ENCODE measurements at regions not wholly inside any gene's neighbourhood (a gene's known extent, or its start where the extent isn't known, plus 50 kb on each side); places are given as distances from the start of the nearest gene placed in this dataset.

DNA sequence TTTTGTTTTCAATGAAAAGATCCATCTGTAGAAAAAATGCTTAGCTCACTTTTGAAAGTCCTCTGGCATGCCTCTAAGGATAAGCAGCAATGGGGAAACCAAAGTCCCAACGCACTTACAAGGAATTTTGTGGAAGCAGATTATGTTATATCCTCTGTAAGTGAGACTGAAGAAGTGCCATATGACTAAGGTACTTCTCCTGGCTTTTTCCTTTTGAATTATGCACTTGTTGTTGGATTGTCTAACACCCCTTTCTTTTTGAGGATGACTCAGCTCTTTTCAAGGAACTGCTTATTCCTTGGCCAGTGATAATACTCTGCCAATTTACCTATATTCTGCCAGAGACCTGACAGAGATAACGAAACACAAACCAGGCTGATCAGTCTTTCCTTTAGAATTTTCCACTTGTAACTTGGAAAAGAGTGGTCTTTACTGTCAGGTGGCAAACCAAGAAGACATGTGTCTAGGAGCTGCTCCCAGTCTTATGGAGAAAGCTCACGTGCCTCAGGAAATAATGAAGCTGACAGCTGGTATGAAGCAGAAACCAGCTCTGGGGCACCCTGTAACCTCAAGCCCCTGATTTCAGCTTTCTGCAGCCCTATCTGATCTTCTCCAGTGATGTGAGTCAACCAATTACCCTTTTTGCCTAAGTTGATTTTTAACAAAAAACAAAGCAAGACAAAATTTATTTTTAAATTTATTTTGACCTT, 290.8 kb upstream of the FBXL7 start:
- ATAC-seq (replicated peaks) (no peak), DNase-seq (no peak)
- Mint-ChIP-seq H3K27me3 (no peaks in the 10 kb centered on the region), H3K27ac (no peak overlapping the region), H3K36me3 (no peaks in the 10 kb centered on the region), H3K4me3 (no peak overlapping the region), H3K4me1 (no peaks in the 10 kb centered on the region), H3K9me3 (peaks cover 3 to 7% of the 10 kb centered on the region in 2 donors)

DNA sequence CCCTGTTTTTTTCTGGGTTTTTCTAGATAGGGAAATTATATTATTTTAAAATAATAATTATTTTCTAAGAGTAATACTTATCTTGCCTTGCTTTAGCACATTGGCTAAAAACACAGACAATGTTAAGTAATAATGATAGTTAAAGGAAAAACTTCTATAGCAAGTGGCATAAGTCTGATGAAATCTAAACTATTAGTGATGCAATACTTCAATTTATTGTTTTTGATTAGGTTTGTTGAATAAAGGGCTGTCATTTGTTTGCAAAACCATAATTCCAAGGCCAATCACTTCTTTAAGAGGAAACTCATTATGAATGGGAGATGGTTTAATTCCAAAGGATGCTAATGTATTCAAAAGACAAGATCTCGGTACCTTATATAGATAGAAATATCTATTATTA, 293.8 kb upstream of the FBXL7 start:
- Mint-ChIP-seq H3K4me1 (no peaks in the 10 kb centered on the region), H3K36me3 (no peaks in the 10 kb centered on the region), H3K27me3 (no peaks in the 10 kb centered on the region), H3K27ac (no peak overlapping the region), H3K9me3 (peaks cover 7 to 9% of the 10 kb centered on the region in 2 donors), H3K4me3 (no peak overlapping the region)
- DNase-seq (no peak), ATAC-seq (replicated peaks) (no peak)

DNA sequence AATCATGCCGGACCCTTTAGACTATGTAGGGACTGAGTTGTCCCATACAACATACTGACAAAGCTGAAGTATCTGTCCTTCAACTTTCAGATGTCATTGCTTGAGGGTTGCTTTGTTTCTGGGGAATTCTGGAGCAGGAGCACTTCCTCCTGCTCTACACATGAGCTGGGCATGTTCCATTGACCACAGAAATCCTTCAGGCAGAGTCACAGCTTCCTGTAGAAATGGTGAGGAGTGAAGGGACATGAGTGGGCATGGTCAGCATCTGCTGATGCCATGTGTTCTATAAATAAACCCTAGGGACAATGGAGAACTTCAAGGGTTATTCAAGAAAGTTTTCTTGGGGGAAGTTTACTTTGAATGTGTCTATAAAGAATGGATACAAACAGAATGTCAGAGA, 296.6 kb upstream of the FBXL7 start:
- no peak overlapping the region for H3K27ac Mint-ChIP-seq
- H3K27me3 Mint-ChIP-seq = no peaks in the 10 kb centered on the region
- no peak overlapping the region for H3K4me3 Mint-ChIP-seq
- DNase-seq (no peak), ATAC-seq (replicated peaks) (no peak)
- peaks cover 7 to 8% of the 10 kb centered on the region in 2 donors for H3K9me3 Mint-ChIP-seq
- H3K36me3 Mint-ChIP-seq = no peaks in the 10 kb centered on the region
- H3K4me1 Mint-ChIP-seq = no peaks in the 10 kb centered on the region

DNA sequence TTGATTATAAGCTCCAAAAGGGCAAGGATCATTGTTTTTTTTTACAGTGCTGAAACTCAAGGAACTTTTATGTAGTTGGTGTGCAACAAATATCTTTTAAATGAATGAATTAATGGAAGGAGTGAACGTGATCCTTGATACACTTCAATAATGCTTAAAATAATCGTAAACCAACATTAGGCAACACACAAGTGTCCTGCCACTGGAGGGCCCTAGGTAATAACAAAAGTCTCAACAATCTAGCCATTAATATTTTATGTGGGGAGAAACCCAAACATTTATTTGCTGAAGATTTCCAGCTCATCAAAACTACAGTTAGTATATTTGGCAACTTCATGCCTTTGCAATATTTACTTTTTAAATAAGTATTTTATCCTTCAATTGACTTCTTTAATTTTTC, 309.0 kb upstream of the FBXL7 start:
- ATAC-seq (replicated peaks) (no peak), DNase-seq (no peak)
- H3K4me1 Mint-ChIP-seq = no peaks in the 10 kb centered on the region
- no peak overlapping the region for H3K4me3 Mint-ChIP-seq
- no peak overlapping the region for H3K27ac Mint-ChIP-seq
- peaks cover 7 to 12% of the 10 kb centered on the region in 2 donors for H3K9me3 Mint-ChIP-seq
- H3K36me3 Mint-ChIP-seq = no peaks in the 10 kb centered on the region
- H3K27me3 Mint-ChIP-seq = no peaks in the 10 kb centered on the region

DNA sequence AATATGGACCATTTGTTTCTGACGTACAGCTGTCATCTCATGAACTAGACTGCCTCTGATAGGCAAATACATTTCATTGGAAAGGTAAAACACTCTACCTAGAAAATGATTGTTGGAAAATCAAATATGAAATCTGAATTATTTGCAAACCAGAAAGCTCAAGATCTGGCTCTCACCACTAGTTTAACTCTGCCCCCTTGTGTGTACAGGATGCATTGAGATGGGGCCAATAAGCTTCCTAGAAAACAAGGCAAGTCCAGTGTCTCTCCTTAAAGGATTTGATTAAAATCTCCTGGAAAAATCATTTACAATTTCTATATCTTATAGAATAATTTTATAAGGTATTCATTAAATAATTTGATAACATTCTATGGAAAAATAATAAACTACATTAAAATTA, 311.9 kb upstream of the ANKH start:
- Mint-ChIP-seq H3K9me3 (peaks cover 0 to 3% of the 10 kb centered on the region in 2 donors), H3K27me3 (no peaks in the 10 kb centered on the region), H3K36me3 (no peaks in the 10 kb centered on the region), H3K4me1 (no peaks in the 10 kb centered on the region), H3K27ac (no peak overlapping the region), H3K4me3 (no peak overlapping the region)
- DNase-seq (no peak), ATAC-seq (replicated peaks) (no peak)

DNA sequence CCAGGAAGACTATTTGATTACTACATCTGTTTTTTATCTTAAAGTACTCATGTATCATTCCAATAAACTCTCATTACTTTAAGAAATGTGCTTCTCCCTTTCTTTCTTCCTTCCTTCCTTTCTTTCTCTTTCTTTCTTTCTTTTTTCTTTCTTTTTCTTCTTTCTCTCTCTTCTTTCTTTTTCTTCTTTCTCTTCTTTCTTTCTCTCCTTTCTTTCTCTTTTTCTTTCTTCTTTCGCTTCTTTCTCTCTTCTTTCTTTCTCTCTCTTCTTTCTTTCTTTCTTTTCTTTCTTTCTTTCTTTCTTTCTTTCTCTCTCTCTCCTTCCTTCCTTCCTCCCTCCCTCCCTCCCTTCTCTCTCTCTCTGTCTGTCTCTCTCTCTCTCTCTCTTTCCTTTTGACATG, 298.6 kb upstream of the ANKH start:
- no peak for ATAC-seq (replicated peaks)
- Mint-ChIP-seq H3K27ac (no peak overlapping the region), H3K4me3 (no peak overlapping the region), H3K27me3 (no peaks in the 10 kb centered on the region), H3K36me3 (no peaks in the 10 kb centered on the region), H3K9me3 (peaks cover 10 to 11% of the 10 kb centered on the region in 2 donors), H3K4me1 (no peaks in the 10 kb centered on the region)
- no peak for DNase-seq

DNA sequence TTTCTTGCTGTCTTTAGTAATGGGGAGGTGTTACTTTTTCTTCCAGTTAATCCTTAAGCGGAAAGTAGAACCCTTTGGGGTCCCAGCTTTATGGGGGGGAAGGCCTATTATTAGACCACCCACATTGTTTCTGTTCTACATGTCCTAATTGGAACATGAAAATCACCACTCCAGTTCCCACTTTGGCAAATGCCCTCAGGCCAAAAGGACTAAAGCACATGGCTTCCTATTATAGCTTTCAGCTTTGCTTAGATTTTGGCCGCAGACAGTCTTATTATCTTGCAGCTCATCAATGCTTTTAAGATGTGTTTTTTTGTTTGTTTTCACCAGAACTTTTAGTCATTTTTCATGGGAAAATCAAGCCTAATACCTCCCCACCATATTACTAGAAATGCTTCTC, 296.8 kb upstream of the ANKH start:
- Mint-ChIP-seq H3K27me3 (no peaks in the 10 kb centered on the region), H3K9me3 (peaks cover 13 to 20% of the 10 kb centered on the region in 2 donors), H3K27ac (no peak overlapping the region), H3K36me3 (no peaks in the 10 kb centered on the region), H3K4me3 (no peak overlapping the region), H3K4me1 (no peaks in the 10 kb centered on the region)
- DNase-seq (no peak), ATAC-seq (replicated peaks) (no peak)

DNA sequence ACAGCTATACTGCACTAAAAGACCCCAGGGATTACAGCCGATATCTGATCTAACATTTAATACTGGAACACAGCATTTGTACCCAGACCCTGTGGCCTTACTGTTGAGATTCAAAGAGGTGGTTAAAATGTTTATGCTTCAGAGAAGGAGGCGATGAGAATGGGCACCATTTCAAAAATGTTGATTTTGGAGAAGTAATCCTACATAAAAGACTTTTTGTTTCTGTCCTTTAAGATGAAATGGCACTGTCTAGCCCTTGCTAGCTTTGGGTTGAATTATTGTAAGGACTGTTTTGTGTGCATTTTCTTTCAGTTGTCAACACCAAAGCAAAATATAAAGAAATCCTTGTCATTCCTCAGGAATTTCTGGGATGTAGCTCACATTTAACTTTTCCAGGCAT, 288.5 kb upstream of the ANKH start:
- Mint-ChIP-seq H3K27me3 (peaks cover 0 to 7% of the 10 kb centered on the region in 2 donors), H3K9me3 (peaks cover 14 to 29% of the 10 kb centered on the region in 2 donors), H3K27ac (no peak overlapping the region), H3K36me3 (no peaks in the 10 kb centered on the region), H3K4me1 (no peaks in the 10 kb centered on the region), H3K4me3 (no peak overlapping the region)
- ATAC-seq (replicated peaks) (no peak), DNase-seq (no peak)

DNA sequence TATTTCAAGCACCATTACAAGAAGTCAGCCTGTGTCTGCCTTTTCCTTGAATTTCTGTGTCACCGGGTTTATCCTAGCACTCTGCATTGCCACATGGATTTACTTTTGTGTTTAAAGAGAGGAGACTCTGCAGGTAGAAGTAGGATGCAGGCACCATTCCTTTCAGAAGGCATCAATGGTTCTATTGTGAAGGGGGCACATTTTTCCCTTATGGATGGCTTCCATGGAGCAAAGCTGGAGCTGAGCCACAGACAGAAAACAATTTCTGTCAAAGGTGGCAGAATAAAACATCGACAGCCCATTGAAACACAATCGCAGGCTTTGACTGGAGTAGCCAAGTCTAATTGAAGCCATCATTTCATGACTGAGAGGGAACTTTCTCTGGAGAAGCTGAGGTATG, 288.0 kb upstream of the ANKH start:
- peaks cover 16 to 31% of the 10 kb centered on the region in 2 donors for H3K9me3 Mint-ChIP-seq
- H3K4me3 Mint-ChIP-seq = no peak overlapping the region
- no peak for ATAC-seq (replicated peaks)
- H3K36me3 Mint-ChIP-seq = no peaks in the 10 kb centered on the region
- H3K4me1 Mint-ChIP-seq = no peaks in the 10 kb centered on the region
- H3K27me3 Mint-ChIP-seq = peaks cover 0 to 11% of the 10 kb centered on the region in 2 donors
- H3K27ac Mint-ChIP-seq = no peak overlapping the region
- no peak for DNase-seq

DNA sequence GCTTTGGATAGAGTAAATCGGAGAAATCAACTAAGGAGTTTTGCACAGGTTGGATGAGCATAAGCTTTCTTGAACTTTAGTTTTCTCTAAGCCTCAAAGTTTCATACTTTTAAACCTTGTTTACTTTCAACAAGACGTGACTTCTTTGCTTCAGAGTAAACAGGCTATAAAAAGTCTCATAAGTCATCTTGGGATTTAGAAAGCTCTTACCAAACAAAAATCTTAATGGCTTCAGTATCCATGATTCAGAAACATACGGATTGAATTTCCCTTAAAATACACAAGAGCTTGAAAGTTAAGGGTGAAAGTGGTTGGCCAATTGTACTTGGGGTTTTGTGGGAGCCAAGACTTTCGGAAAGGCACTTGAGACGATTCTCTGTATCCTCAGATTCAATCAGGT, 270.9 kb upstream of the ANKH start:
- H3K27ac Mint-ChIP-seq = no peak overlapping the region
- ATAC-seq (replicated peaks) (no peak), DNase-seq (no peak)
- no peaks in the 10 kb centered on the region for H3K27me3 Mint-ChIP-seq
- no peaks in the 10 kb centered on the region for H3K4me1 Mint-ChIP-seq
- no peak overlapping the region for H3K4me3 Mint-ChIP-seq
- H3K36me3 Mint-ChIP-seq = no peaks in the 10 kb centered on the region
- H3K9me3 Mint-ChIP-seq = peaks cover 2 to 4% of the 10 kb centered on the region in 2 donors

DNA sequence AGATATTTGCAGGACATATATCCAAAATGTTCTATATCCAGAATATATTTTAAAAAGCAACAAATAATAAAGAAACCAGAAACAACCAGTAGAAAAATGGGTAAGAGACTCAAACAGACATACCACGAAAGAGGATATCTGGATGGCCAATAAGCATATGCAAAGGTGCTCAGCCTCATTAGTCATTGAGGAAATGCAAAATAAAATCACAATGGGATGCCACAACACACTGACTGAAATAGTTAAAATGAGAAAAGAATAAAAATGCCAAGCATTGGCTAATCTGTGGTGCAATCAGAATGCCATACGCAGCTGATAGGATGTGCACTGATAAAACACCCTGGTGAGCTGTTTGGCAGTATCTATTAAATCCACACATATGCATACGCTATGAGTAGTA, 265.8 kb upstream of the ANKH start:
- no peak for ATAC-seq (replicated peaks)
- Mint-ChIP-seq H3K27me3 (no peaks in the 10 kb centered on the region), H3K4me3 (no peak overlapping the region), H3K9me3 (peaks cover 4 to 10% of the 10 kb centered on the region in 2 donors), H3K27ac (no peak overlapping the region), H3K36me3 (no peaks in the 10 kb centered on the region), H3K4me1 (no peaks in the 10 kb centered on the region)
- DNase-seq = no peak

DNA sequence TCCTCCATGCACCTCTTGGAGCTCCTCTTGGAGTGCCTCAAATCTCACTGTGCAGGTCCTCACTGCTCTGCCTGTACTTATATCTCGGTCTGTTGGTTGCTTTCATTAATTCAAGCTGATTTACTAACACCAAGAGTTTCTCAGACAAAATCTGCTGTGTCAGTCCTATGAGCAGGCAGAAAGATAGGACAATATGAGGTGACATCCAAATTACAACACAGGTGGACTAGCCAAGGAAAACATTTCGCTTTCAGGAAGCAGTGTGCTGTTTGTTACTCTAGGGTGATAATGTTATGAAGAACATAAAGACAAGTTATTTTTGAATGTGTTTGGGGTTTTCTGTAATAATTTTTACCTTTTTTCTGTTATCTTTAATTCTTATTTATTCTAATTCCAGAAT, 264.1 kb upstream of the ANKH start:
- H3K36me3 Mint-ChIP-seq = no peaks in the 10 kb centered on the region
- no peak overlapping the region for H3K27ac Mint-ChIP-seq
- H3K4me3 Mint-ChIP-seq = no peak overlapping the region
- no peaks in the 10 kb centered on the region for H3K4me1 Mint-ChIP-seq
- H3K27me3 Mint-ChIP-seq = no peaks in the 10 kb centered on the region
- H3K9me3 Mint-ChIP-seq = peaks cover 7 to 17% of the 10 kb centered on the region in 2 donors
- no peak for DNase-seq
- no peak for ATAC-seq (replicated peaks)

DNA sequence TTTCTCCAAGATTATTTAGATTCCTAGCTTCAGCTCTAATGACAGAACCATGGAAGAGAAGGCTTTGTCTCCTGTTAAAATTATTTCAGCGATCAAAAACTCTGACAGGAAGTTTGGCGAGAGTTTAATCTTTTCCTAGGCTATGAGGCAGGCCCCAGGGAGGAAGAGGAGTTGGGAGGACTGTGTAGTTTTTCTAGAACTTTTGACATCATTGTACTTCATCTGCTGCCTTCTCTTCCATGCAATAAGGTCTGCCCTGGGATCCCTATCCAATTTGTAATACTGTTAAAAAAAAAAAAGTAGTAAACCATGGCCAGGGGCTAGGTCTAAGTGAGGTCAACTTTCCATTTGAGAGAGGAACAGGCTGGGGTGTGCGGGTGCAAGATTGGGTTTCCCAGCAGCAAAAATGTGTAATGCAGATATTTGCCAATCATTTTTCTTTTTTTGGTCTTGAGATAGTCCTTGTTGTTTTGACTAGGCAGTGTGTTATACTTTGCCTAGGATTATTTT, 261.9 kb upstream of the ANKH start:
- H3K9me3 Mint-ChIP-seq = peaks cover 12 to 27% of the 10 kb centered on the region in 2 donors
- H3K36me3 Mint-ChIP-seq = no peaks in the 10 kb centered on the region
- no peak overlapping the region for H3K27ac Mint-ChIP-seq
- no peaks in the 10 kb centered on the region for H3K27me3 Mint-ChIP-seq
- ATAC-seq (replicated peaks) (no peak), DNase-seq (no peak)
- H3K4me1 Mint-ChIP-seq = no peaks in the 10 kb centered on the region
- H3K4me3 Mint-ChIP-seq = no peak overlapping the region

DNA sequence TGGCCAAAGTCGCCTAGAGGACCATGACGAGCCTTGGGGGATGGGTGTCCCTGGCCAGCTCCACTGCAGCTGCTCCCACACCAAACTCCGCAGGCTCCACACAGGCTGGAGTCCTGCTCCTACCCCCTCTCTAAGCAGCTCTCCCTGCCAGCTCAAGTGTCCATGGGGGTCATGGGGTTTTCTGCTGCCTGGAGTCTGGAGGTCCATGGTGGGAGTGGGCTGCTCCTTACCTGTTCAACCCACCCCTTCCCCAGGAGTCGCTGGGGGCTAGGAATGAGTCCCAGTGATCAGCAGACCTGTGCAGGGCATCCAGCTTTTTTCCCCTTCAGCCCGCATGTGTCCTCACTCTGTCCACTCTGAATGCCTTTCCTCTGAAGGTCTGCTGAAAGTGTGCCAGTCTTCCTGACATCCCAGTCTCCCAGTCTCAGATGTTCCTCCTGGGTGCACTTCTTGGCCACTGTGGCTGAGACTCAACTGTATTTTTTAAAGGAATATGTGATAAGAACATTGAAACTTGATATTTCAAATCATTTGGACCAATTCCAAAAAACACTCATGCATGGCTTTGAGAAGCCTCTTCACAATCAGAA, 261.3 kb upstream of the ANKH start:
- peaks cover 13 to 27% of the 10 kb centered on the region in 2 donors for H3K9me3 Mint-ChIP-seq
- H3K36me3 Mint-ChIP-seq = no peaks in the 10 kb centered on the region
- ATAC-seq (replicated peaks) (no peak), DNase-seq (no peak)
- no peaks in the 10 kb centered on the region for H3K27me3 Mint-ChIP-seq
- H3K4me1 Mint-ChIP-seq = no peaks in the 10 kb centered on the region
- H3K4me3 Mint-ChIP-seq = no peak overlapping the region
- H3K27ac Mint-ChIP-seq = no peak overlapping the region

DNA sequence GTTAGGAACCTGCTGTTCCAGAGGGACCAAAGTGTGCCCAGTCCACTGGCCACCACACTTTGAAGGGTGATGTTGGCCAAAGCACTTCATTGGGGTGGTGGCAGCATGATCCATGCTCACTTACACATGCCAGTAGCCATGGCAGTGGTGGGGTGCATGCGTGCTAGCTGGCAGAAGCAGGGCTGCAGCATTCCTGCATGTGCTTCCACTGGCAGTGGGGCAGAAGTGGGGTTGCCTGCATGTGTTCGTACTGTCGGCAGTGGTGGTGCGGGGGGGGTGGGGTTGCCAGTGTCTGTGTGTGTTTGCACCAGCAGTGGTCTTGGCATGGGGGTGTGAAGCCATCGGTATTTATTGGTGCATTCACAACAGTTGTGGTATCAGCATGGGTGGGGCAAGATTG, 260.3 kb upstream of the ANKH start:
- no peak overlapping the region for H3K4me3 Mint-ChIP-seq
- H3K27me3 Mint-ChIP-seq = no peaks in the 10 kb centered on the region
- H3K9me3 Mint-ChIP-seq = peaks cover 18 to 27% of the 10 kb centered on the region in 2 donors
- ATAC-seq (replicated peaks) (no peak), DNase-seq (no peak)
- H3K36me3 Mint-ChIP-seq = no peaks in the 10 kb centered on the region
- no peak overlapping the region for H3K27ac Mint-ChIP-seq
- H3K4me1 Mint-ChIP-seq = no peaks in the 10 kb centered on the region
